GM12874 (cell line): ENCODE measurements at regions not wholly inside any gene's neighbourhood (a gene's known extent, or its start where the extent isn't known, plus 50 kb on each side); places are given as distances from the start of the nearest gene placed in this dataset.

Experiments
- TF ChIP-seq, protein P1 (sequence below): IDR thresholded peaks from 2 replicates; pipeline ENCODE4 v1.5.1; 2011; ENCODE audit warnings: low read depth, mild to moderate bottlenecking, control low read depth, low read length, moderate library complexity; ENCODE audit not compliant: insufficient read depth

DNA sequence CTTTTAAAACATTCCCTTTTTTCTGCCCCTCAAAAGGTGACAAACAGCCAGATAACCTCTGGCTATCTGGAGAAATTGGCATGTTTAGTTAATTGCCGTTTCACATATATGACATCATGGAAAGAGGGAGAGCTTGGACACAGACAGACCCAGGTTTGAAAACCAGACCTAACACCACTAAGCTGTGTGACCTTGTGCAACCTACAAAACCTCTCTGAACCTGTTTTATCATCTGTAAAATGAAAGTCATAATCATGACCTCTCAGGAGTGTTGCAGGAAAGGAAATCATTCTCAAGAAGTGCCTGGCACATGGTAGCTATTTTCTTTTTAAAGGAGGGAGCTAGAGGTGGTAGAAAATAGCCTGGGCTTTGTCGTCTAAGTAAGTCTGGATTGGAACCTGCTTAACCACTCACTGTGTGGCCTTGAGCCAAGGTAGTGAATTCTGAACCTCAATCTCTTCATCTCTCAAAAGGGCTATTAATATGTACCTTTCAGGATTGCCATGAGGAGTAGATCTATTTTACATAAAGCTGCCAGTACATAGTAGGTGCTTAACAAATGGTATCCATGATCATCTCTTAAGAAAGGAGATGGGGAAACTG is 363.5 kb downstream of the BCOR start:
- TF ChIP-seq, protein P1, sequence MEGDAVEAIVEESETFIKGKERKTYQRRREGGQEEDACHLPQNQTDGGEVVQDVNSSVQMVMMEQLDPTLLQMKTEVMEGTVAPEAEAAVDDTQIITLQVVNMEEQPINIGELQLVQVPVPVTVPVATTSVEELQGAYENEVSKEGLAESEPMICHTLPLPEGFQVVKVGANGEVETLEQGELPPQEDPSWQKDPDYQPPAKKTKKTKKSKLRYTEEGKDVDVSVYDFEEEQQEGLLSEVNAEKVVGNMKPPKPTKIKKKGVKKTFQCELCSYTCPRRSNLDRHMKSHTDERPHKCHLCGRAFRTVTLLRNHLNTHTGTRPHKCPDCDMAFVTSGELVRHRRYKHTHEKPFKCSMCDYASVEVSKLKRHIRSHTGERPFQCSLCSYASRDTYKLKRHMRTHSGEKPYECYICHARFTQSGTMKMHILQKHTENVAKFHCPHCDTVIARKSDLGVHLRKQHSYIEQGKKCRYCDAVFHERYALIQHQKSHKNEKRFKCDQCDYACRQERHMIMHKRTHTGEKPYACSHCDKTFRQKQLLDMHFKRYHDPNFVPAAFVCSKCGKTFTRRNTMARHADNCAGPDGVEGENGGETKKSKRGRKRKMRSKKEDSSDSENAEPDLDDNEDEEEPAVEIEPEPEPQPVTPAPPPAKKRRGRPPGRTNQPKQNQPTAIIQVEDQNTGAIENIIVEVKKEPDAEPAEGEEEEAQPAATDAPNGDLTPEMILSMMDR = no peak

DNA sequence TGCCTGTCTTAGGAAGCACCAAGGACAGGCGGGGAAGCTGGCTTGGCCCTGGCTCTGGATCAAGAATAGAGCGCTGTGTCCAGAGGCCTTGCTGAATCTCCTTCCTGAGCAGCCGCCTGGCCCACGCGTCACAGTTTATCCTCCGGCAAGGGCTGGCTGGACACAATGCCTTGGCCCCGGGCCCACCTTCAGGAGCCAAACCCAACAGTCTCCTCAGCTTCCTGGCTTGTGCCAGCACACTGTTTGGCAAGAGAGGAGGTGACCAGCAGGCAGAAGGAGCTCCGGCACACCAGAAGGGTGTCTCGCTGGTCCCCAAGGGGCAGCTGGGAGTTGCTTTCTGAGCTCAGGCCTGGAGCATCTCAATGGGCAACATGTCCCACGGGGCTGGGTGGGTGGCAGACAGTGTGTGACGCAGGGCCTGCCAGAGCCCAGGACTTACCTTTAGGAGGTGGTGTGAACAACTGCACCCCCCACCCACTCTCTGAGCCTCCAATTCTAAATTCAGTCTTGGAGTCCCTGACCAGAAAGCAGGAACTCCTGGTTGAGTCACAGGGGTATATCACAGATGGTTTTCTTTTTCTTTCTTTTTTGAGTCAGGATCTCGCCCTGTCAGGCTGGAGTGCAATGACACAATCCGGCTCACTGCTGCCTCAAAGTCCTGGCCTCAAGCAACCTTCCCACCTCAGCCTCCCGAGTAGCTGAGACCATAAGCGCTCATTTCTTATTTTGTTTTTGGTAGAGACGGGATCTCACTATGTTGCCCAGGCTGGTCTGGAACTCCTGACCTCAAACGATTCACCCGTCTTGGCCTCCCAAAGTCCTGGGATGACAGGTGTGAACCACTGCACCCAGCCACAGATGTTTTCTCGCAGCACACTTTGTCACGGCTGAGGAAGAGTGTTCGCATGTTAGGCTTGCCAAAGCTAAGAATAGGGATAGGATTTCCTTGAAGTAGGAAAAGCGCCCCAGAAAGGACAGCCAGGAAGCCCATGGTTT is 361.2 kb downstream of the BCOR start:
- TF ChIP-seq, protein P1 = no peak

DNA sequence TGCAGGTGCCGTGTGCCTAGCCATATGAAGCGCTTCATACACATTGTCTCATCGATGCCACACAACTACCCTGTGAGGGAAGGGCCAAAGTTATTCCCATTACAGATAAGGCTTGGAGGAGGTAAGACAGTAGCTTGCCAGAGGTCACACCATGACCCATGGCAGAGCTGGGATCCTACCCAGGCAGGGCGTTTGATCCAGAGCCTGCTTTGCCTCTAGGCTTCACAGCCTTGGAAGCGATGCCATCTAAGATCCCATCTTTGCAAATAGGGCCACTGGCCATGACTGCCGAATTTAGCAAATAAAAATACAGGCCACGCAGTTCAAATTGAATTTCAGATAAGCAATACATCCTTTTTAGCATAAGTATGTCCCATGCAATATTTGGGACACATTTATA is 358.2 kb downstream of the BCOR start:
- TF ChIP-seq, protein P1 = no peak

DNA sequence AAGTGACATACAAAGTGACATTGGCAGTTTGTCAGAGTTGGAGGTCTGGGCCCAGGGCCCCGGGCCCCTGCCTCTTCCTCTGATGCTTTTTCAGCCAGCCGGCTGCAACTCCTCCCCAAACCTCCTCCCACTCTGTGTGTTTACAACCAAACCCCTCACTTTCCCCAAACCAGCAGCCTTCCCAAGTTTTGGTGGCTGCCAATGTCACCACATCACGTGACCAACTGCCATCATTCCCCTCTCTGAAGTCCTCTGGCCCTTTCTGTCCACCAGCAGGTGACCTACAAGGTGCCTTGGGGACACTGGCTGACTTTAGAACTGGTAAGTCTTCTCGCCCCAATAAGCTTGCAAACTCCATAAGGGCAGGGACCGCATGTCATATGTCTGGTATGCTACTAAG is 357.7 kb downstream of the BCOR start:
- TF ChIP-seq, protein P1 = no peak

DNA sequence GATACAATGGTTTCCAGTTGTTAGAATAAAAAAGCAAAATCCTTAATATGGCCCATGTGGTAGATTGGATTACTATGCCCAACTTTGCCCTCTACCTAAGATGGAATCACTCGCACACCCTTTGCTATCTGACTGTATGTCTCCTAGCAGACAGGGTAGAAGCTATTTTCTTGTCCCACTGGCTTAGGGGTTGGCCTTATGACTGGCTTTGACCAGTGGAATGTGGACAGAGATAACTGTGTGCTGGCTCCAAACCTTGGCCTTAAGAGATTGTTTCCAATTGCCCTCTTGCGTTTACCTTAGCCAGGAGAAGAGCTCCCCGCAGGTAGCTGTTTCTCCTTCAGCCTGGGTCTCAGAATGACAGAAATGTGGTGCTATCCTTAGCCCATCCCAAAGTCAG is 355.9 kb downstream of the BCOR start:
- TF ChIP-seq, protein P1 = no peak

DNA sequence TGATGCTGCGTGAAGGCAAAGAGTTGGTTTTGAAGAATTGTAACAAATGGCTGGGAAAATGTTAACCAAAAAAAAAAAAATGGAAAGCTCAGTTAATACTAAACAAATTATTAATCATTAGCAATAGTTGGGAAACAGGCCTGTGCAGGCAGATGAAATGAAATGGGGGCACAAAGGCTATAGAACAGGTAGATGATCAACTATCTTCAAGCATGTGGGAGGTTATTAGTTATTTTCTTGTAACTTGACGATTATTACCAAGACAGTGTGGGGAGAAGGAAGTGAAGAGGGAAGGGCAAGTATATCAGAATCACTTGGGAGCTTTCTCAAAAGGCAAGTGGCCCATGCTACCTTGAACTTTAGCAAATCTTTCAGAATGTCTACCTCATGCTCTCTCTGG is 351.9 kb downstream of the BCOR start:
- TF ChIP-seq, protein P1 = no peak

DNA sequence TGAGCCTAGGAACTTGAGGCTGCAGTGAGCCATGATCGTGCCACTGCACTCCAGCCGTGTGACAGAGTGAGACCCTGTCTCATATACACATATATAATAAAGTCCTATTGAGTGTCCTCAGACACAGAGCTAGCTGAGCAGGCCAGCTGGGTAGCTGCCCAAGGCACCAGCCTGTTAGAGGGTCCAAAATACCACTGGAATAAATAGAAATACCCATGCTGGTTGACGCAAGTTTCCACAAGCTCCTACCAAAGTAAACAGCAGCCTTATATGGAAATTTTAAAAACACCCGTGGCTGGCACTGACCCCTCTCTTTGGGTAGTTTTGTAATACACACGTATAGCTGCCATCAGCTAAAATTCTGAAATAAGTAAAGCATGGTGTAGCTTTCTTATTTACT is 348.6 kb downstream of the BCOR start:
- TF ChIP-seq, protein P1 = no peak
